ENCODE measurements at regions not wholly inside any gene's neighbourhood (a gene's known extent, or its start where the extent isn't known, plus 50 kb on each side); places are given as distances from the start of the nearest gene placed in this dataset.

DNA sequence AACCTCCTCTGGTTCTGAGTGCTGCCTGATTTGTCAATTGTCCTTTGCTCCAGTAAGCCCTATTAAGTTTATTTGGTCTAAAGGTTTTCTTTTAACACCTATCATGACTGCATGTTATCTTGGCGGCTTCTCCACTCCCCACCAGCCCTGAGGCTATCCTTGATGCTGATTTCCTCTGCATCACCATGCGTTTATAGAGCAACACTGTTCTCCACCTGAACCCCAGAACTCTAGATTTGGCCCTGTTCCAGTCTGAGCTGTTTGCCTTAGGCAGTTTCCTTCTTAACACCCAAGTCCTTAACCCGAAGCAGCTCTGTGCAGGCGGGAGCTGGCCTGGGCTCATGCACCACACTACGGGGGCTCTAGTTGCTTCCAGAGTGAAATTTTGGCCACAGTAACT is 98.2 kb upstream of the NPAS2 start:
- TF ChIP-seq CTCF (IDR thresholded peaks at IDR 0.05), result no peak
- no peak for TF ChIP-seq EZH2 (IDR thresholded peaks at IDR 0.05)
- no peak for TF ChIP-seq EZH2phosphoT487 (IDR thresholded peaks at IDR 0.05)
